Stomach (tissue), 8 donors: ENCODE measurements at regions not wholly inside any gene's neighbourhood (a gene's known extent, or its start where the extent isn't known, plus 50 kb on each side); places are given as distances from the start of the nearest gene placed in this dataset.

Source experiments
- DNase-seq, 2 donors: peaks; one replicate each; pipeline versions ENCODE4 v3.0.0 to v3.0.0-alpha.2; 2013 to 2019
- H3K27ac ChIP-seq, 5 donors: fragments of 200-600 bp in 4 of 5; sonication (generic) in 4 of 5; one replicate each; pipeline ENCODE4 v1.5.1; 2013 to 2019; ENCODE audit warnings: mild to moderate bottlenecking in 1 of 5, moderate library complexity in 1 of 5
- H3K27me3 ChIP-seq, 3 donors: fragments of 200-600 bp; sonication (generic); one replicate each; pipeline ENCODE4 v1.5.1; 2017 to 2019; ENCODE audit warnings: mixed run types in 1 of 3
- H3K36me3 ChIP-seq, 4 donors: fragments of 200-600 bp; sonication (generic); 1 replicate in 3 of 4; 2 replicates in 1 of 4; pipeline ENCODE4 v1.5.1; 2016 to 2019
- H3K4me1 ChIP-seq, 4 donors: fragments of 200-600 bp; sonication (generic); one replicate each; pipeline ENCODE4 v1.5.1; 2016 to 2019
- H3K4me3 ChIP-seq, 4 donors: fragments of 200-600 bp; sonication (generic) in 3 of 4; one replicate each; pipeline ENCODE4 v1.5.1; 2016 to 2019; ENCODE audit warnings: mild to moderate bottlenecking in 1 of 4
- H3K9me3 ChIP-seq, 4 donors: fragments of 200-600 bp; sonication (generic); one replicate each; pipeline ENCODE4 v1.5.1; 2016 to 2019
- EP300 ChIP-seq: sonication (generic); formaldehyde crosslinking; IDR thresholded peaks from one replicate; pipeline ENCODE4 v1.6.1; 2017; ENCODE audit warnings: antibody characterized with exemption
- POLR2A ChIP-seq, 4 donors: fragments of 450-650 bp; IDR thresholded peaks; one replicate each; pipeline ENCODE4 v1.6.1; 2016; ENCODE audit warnings: antibody characterized with exemption in 4 of 4, control low read depth in 2 of 4, mild to moderate bottlenecking in 1 of 4, moderate library complexity in 1 of 4
- POLR2AphosphoS5 ChIP-seq, 3 donors: sonication (generic); formaldehyde crosslinking; IDR thresholded peaks; one replicate each; pipeline ENCODE4 v1.6.1; 2016; ENCODE audit warnings: antibody characterized with exemption in 3 of 3
- WGBS, 5 donors: extraction: QIAGEN DNeasy Blood & Tissue Kit in 3 of 5; methylation state at CpG; one replicate each; pipeline versions ENCODE4 v1.1.5 to v1.1.7; 2013 to 2018; 5-methylcytosine and 5-hydroxymethylcytosine counted together
- intact Hi-C: fragments of 100-400 bp; cut with DNase I; formaldehyde crosslinking; loops from one replicate; pipeline ENCODE4 v1.15.1; 2023; ENCODE audit warnings: low total_unique reads
- TF ChIP-seq, protein P1 (sequence below), 7 experiments: fragments of 450-650 bp in 4 of 7; fragments of 200-600 bp in 3 of 7; sonication (generic) in 3 of 7; IDR thresholded peaks; one replicate each; pipeline ENCODE4 v1.5.1; 2016 to 2019; ENCODE audit warnings: antibody characterized with exemption in 7 of 7, control low read depth in 2 of 7, mild to moderate bottlenecking in 1 of 7
- donor health status: healthy with polysubstance abuse.
- donor health status: Bipolar disorder and iron deficiency.
- donor health status: healthy.

GRCh38 chr6:21666853-21667681, 73.5 kb downstream of the SOX4 start:
- peak in 1 of 2 donors; percentile 57 for DNase-seq
- Histone ChIP-seq H3K4me1 (peaks cover 27 to 39% (median 37%) of the 10 kb centered on the region in 4 donors), H3K36me3 (no peaks in the 10 kb centered on the region), H3K9me3 (no peaks in the 10 kb centered on the region), H3K27ac (peak overlapping the region in 4 of 5 donors; percentile 4 to 69 (median 66)), H3K4me3 (peak overlapping the region; percentile 46 to 58 (median 51)), H3K27me3 (peaks cover 0 to 61% (median 49%) of the 10 kb centered on the region in 3 donors)
- WGBS, 5 donors: 4 to 11% (median 9%) methylated on average over 27 of the region's 27 CpGs
- no peak for TF ChIP-seq POLR2AphosphoS5 (IDR thresholded peaks at IDR 0.05)
- TF ChIP-seq, protein P1, sequence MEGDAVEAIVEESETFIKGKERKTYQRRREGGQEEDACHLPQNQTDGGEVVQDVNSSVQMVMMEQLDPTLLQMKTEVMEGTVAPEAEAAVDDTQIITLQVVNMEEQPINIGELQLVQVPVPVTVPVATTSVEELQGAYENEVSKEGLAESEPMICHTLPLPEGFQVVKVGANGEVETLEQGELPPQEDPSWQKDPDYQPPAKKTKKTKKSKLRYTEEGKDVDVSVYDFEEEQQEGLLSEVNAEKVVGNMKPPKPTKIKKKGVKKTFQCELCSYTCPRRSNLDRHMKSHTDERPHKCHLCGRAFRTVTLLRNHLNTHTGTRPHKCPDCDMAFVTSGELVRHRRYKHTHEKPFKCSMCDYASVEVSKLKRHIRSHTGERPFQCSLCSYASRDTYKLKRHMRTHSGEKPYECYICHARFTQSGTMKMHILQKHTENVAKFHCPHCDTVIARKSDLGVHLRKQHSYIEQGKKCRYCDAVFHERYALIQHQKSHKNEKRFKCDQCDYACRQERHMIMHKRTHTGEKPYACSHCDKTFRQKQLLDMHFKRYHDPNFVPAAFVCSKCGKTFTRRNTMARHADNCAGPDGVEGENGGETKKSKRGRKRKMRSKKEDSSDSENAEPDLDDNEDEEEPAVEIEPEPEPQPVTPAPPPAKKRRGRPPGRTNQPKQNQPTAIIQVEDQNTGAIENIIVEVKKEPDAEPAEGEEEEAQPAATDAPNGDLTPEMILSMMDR (IDR thresholded peaks at IDR 0.05): no peak
- TF ChIP-seq POLR2A (IDR thresholded peaks at IDR 0.05): no peak
- TF ChIP-seq EP300: no peak
- intact Hi-C loops: no loop called here

DNA sequence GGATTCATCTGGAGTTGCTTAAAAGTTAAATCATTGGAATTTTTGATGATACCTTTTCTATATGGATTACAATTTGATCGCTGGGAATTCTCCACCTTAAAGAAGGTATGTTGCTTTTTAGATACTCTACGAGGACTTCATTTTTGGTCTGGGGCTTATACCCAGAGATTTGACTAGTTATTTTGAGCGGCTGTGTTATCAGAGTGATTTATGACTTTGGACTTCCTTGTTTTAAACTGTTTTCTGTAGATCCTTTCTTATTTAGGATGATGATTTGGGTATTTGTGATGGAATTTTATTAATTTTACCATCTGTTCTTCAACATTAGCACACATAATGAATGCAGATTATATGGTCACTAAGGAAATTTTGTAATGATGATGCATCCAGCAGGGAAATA, 75.2 kb downstream of the SOX4 start:
- 66 to 91% (median 76%) methylated on average over 3 of the region's 3 CpGs for WGBS, 5 donors
- Histone ChIP-seq H3K27me3 (peaks cover 0 to 48% (median 41%) of the 10 kb centered on the region in 3 donors), H3K9me3 (no peaks in the 10 kb centered on the region), H3K4me3 (no peak overlapping the region), H3K4me1 (peaks cover 27 to 39% (median 36%) of the 10 kb centered on the region in 4 donors), H3K27ac (no peak overlapping the region), H3K36me3 (no peaks in the 10 kb centered on the region)
- DNase-seq: no peak
- TF ChIP-seq EP300 (no peak), POLR2AphosphoS5 (IDR thresholded peaks at IDR 0.05) (no peak), POLR2A (IDR thresholded peaks at IDR 0.05) (no peak)
- TF ChIP-seq, protein P1 (IDR thresholded peaks at IDR 0.05): no peak
- intact Hi-C loops: no loop called here

- intact Hi-C loops: no loop called here
- no peaks in the 10 kb centered on the region for H3K9me3 ChIP-seq
- H3K36me3 ChIP-seq: no peaks in the 10 kb centered on the region
- TF ChIP-seq, protein P1 (IDR thresholded peaks at IDR 0.05): no peak
- TF ChIP-seq POLR2A (IDR thresholded peaks at IDR 0.05) (no peak), EP300 (no peak), POLR2AphosphoS5 (IDR thresholded peaks at IDR 0.05) (no peak)
- no peak overlapping the region for H3K27ac ChIP-seq
- no peak for DNase-seq
- no peaks in the 10 kb centered on the region for H3K27me3 ChIP-seq
- no peaks in the 10 kb centered on the region for H3K4me1 ChIP-seq
- H3K4me3 ChIP-seq: no peak overlapping the region
- 35 to 85% (median 46%) methylated on average over 2 of the region's 2 CpGs for WGBS, 5 donors
Measured at GRCh38 chr6:21676769-21677168, 83.2 kb downstream of the SOX4 start.

DNA sequence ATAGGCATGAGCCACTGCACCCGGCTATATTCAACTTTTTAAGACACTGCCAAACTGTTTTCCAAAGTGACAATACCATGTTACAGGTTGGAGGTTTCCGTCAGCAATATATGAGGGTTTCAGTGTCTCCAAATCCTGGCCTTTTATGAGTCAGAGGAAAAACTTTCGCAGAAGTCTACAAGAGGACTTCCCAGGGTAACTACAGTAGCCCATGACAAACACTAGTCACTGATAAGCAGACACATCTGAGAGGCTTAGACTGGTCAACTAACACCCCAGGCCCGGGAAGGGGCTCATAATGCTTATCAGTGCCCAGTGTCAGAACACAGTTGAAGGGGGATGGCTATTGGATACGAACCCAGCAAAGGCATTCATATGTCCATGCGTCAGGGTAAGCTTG, 85.4 kb downstream of the SOX4 start:
- intact Hi-C loops: no loop called here
- 76 to 84% (median 81%) methylated on average over 6 of the region's 6 CpGs for WGBS, 5 donors
- H3K4me3 ChIP-seq: no peak overlapping the region
- no peak for DNase-seq
- H3K4me1 ChIP-seq: no peaks in the 10 kb centered on the region
- H3K36me3 ChIP-seq: no peaks in the 10 kb centered on the region
- H3K27me3 ChIP-seq: no peaks in the 10 kb centered on the region
- peak overlapping the region in 1 of 5 donors; percentile 54 for H3K27ac ChIP-seq
- no peak for TF ChIP-seq EP300
- TF ChIP-seq POLR2A (IDR thresholded peaks at IDR 0.05): no peak
- no peak for TF ChIP-seq POLR2AphosphoS5 (IDR thresholded peaks at IDR 0.05)
- TF ChIP-seq, protein P1 (IDR thresholded peaks at IDR 0.05): no peak
- H3K9me3 ChIP-seq: no peaks in the 10 kb centered on the region
